ENCODE measurements at regions not wholly inside any gene's neighbourhood (a gene's known extent, or its start where the extent isn't known, plus 50 kb on each side); places are given as distances from the start of the nearest gene placed in this dataset.

GRCh38 chr1:200330741-200331428, 79.0 kb downstream of the ZNF281 start:
- H2AFZ ChIP-seq (ENCODE audit: low read depth, low read length): no peak overlapping the region
- DNase-seq (ENCODE audit: extremely low read depth in 1 of 4, low spot score in 3 of 4) (no peak), ATAC-seq (no peak), FAIRE-seq (no peak)
- no peak overlapping the region for H3K27ac ChIP-seq (ENCODE audit: extremely low read depth, low read depth, low read length)
- BruUV-seq (replicated peaks): no TSS peak
- ChIA-PET CTCF (ENCODE audit: low intra/inter-chr PET ratio) (no interaction called here), POLR2A (no interaction called here)
- no peaks in the 10 kb centered on the region for H3K4me1 ChIP-seq (replicated peaks in 1 of 2; ENCODE audit: control insufficient read depth in 2 of 2, insufficient read depth in 2 of 2, low read length in 2 of 2)
- no peaks in the 10 kb centered on the region for H3K36me3 ChIP-seq (ENCODE audit: control insufficient read depth, insufficient read depth, low read length)
- no peaks in the 10 kb centered on the region for H3K9me1 ChIP-seq (ENCODE audit: control insufficient read depth, insufficient read depth, low read length)
- no peaks in the 10 kb centered on the region for H3K9me3 ChIP-seq (replicated peaks; ENCODE audit: control insufficient read depth, insufficient read depth, low read depth, low read length)
- H3K9ac ChIP-seq (ENCODE audit: insufficient read depth in 1 of 2, low read depth in 2 of 2, low read length in 2 of 2): no peak overlapping the region
- H4K20me1 ChIP-seq (replicated peaks; ENCODE audit: control insufficient read depth, insufficient read depth, low read length): peaks cover 4% of the 10 kb centered on the region; the same call in 1 of the 2 replicates
- H3K27me3 ChIP-seq (ENCODE audit: control insufficient read depth in 2 of 2, insufficient read depth in 2 of 2, low read length in 2 of 2): peaks cover 18 to 38% of the 10 kb centered on the region in 2 experiments
- TF ChIP-seq ZBTB40 (IDR thresholded peaks at IDR 0.05) (no peak), ZBTB40 (CRISPR knock-in tag; IDR thresholded peaks at IDR 0.05) (no peak), SPI1 (IDR thresholded peaks at IDR 0.05; ENCODE audit: borderline replicate concordance, low read depth, low read length) (0 out of 2 replicates have a peak, but pooled peaks have one; percentile 4)
- 2% methylated on average over 15 of the region's 15 CpGs for WGBS (ENCODE audit: insufficient coverage, low coverage, missing lambda C conversion rate)
- no peaks in the 10 kb centered on the region for H3K79me2 ChIP-seq (ENCODE audit: control insufficient read depth, insufficient read depth, low read length)
- intact Hi-C loops (cut with micrococcal nuclease) (no loop called here), in situ Hi-C loops (cut with MboI) (no loop called here)
- H3K4me3 ChIP-seq: no peak overlapping the region
- H3K4me2 ChIP-seq (ENCODE audit: insufficient read depth, low read length): no peak overlapping the region
